ENCODE measurements at regions not wholly inside any gene's neighbourhood (a gene's known extent, or its start where the extent isn't known, plus 50 kb on each side); places are given as distances from the start of the nearest gene placed in this dataset.

- no peaks in the 10 kb centered on the region for H3K4me1 ChIP-seq
- intact Hi-C loops (cut with DNase I), result no loop called here
- no peak overlapping the region for H3K4me3 ChIP-seq
- no peaks in the 10 kb centered on the region for H3K36me3 ChIP-seq
- H3K27me3 ChIP-seq, result no peaks in the 10 kb centered on the region
- ATAC-seq (no peak), DNase-seq (no peak)
- no peaks in the 10 kb centered on the region for H3K9me3 ChIP-seq
- TF ChIP-seq CTCF (IDR thresholded peaks at IDR 0.05), result no peak
- no peak overlapping the region for H3K27ac ChIP-seq
These were observed 386.6 kb upstream of the VWC2 start for GRCh38 chr7:49386792-49387191.

GRCh38 chr7:49389871-49390479, 383.5 kb upstream of the VWC2 start:
- DNase-seq (no peak), ATAC-seq (no peak)
- no peaks in the 10 kb centered on the region for H3K36me3 ChIP-seq
- no peaks in the 10 kb centered on the region for H3K9me3 ChIP-seq
- no peak overlapping the region for H3K27ac ChIP-seq
- TF ChIP-seq CTCF (IDR thresholded peaks at IDR 0.05), result no peak
- no peaks in the 10 kb centered on the region for H3K4me1 ChIP-seq
- H3K4me3 ChIP-seq, result no peak overlapping the region
- no peaks in the 10 kb centered on the region for H3K27me3 ChIP-seq
- intact Hi-C loops (cut with DNase I), result no loop called here

- intact Hi-C loops (cut with DNase I), result no loop called here
- ATAC-seq (no peak), DNase-seq (no peak)
- no peak for TF ChIP-seq CTCF (IDR thresholded peaks at IDR 0.05)
- no peaks in the 10 kb centered on the region for H3K9me3 ChIP-seq
- H3K4me3 ChIP-seq, result no peak overlapping the region
- no peaks in the 10 kb centered on the region for H3K4me1 ChIP-seq
- H3K27me3 ChIP-seq, result no peaks in the 10 kb centered on the region
- no peak overlapping the region for H3K27ac ChIP-seq
- no peaks in the 10 kb centered on the region for H3K36me3 ChIP-seq
These were observed 377.2 kb upstream of the VWC2 start for GRCh38 chr7:49396229-49396628.

GRCh38 chr7:49397750-49398149, 375.7 kb upstream of the VWC2 start:
- no peak for TF ChIP-seq CTCF (IDR thresholded peaks at IDR 0.05)
- Histone ChIP-seq H3K9me3 (no peaks in the 10 kb centered on the region), H3K4me3 (no peak overlapping the region), H3K4me1 (no peaks in the 10 kb centered on the region), H3K36me3 (no peaks in the 10 kb centered on the region), H3K27ac (no peak overlapping the region), H3K27me3 (no peaks in the 10 kb centered on the region)
- ATAC-seq (no peak), DNase-seq (no peak)
- intact Hi-C loops (cut with DNase I), result no loop called here

DNA sequence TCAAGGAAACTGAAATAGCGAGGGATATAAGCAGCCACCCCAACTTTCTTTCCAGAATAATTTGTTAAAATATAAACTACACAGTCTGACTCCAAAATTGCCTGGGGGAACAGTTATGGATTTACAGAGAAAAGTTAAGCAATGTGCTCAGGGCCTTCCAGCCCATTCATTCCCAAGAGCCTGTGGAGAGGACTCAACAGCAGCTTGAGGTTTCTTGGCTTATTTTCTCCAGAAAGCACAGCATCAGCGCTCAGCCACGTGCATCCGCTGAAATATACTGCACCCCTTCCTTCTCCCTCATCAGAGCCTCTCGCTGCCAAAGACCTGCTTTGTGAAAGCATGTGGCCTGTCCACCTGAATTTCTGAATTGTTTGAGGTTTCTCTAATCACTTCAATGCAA, 375.2 kb upstream of the VWC2 start:
- no peak for TF ChIP-seq CTCF (IDR thresholded peaks at IDR 0.05)
- ATAC-seq, result no peak

DNA sequence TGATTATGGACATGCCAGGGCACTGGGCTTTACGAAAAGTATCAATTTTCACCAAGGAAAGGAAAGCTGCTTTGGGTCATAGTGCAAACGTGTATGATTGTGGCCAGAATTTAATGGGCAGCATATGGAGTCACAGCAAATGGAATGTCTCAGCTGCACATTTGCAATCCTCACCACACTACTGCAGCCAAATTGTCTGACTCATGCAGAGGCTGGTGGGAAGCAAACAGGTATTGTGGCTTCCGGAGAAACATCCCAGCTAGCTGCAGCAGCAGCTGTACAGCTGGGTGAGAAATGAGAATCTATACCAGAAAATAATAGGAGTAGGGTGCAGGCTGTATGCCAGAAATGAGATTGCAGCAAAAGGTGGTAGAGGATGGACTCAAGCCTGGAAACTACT, 374.7 kb upstream of the VWC2 start:
- no peaks in the 10 kb centered on the region for H3K9me3 ChIP-seq
- no peak for TF ChIP-seq CTCF (IDR thresholded peaks at IDR 0.05)
- DNase-seq (no peak), ATAC-seq (no peak)
- H3K27me3 ChIP-seq, result no peaks in the 10 kb centered on the region
- intact Hi-C loops (cut with DNase I), result no loop called here
- no peak overlapping the region for H3K4me3 ChIP-seq
- no peaks in the 10 kb centered on the region for H3K4me1 ChIP-seq
- no peaks in the 10 kb centered on the region for H3K36me3 ChIP-seq
- no peak overlapping the region for H3K27ac ChIP-seq

More for the DNA sequence above, 375.2 kb upstream of the VWC2 start:
- Histone ChIP-seq H3K27me3 (no peaks in the 10 kb centered on the region), H3K4me1 (no peaks in the 10 kb centered on the region), H3K27ac (no peak overlapping the region), H3K36me3 (no peaks in the 10 kb centered on the region), H3K9me3 (no peaks in the 10 kb centered on the region), H3K4me3 (no peak overlapping the region)
- intact Hi-C loops (cut with DNase I), result no loop called here
- no peak for DNase-seq

All from upper lobe of right lung (tissue), 1 donor.